HS-5 (cell line): ENCODE measurements at regions not wholly inside any gene's neighbourhood (a gene's known extent, or its start where the extent isn't known, plus 50 kb on each side); places are given as distances from the start of the nearest gene placed in this dataset.
"Not testable (repeated sequence)": the region's sequence is repeated elsewhere in the genome, so short reads cannot be mapped to it uniquely, and the experiment has no call there.

Experiments
- DNase-seq: peaks from one replicate; pipeline ENCODE4 v3.0.0-alpha.2; 2012; ENCODE audit warnings: low read depth

- peak; percentile 28 for DNase-seq
Observed at GRCh38 chr17:30731210-30732132, 93.0 kb downstream of the CRLF3 start.

GRCh38 chr17:30730837-30731209 lies 93.7 kb downstream of the CRLF3 start:
- not testable (repeated sequence) for DNase-seq

- DNase-seq = not testable (repeated sequence)
Observed at GRCh38 chr17:30730171-30730836, 94.2 kb downstream of the CRLF3 start.

GRCh38 chr17:30729471-30730170 lies 94.9 kb downstream of the CRLF3 start:
- not testable (repeated sequence) for DNase-seq

- DNase-seq = not testable (repeated sequence)
Observed at GRCh38 chr17:30727517-30727916, 97.0 kb downstream of the CRLF3 start.

- not testable (repeated sequence) for DNase-seq
Observed at GRCh38 chr17:30726734-30727133, 97.8 kb downstream of the CRLF3 start.

GRCh38 chr17:30726310-30726709 lies 98.2 kb downstream of the CRLF3 start:
- DNase-seq = not testable (repeated sequence)

- DNase-seq = not testable (repeated sequence)
Observed at GRCh38 chr17:30724034-30724650, 100.3 kb downstream of the CRLF3 start.

GRCh38 chr17:30722114-30722780 lies 102.2 kb downstream of the CRLF3 start:
- DNase-seq = not testable (repeated sequence)

GRCh38 chr17:30720971-30721370 lies 103.5 kb downstream of the CRLF3 start:
- not testable (repeated sequence) for DNase-seq

- DNase-seq = no peak
Observed at GRCh38 chr17:30720013-30720471, 104.5 kb downstream of the CRLF3 start.

GRCh38 chr17:30719131-30719973 lies 105.1 kb downstream of the CRLF3 start:
- DNase-seq = peak; percentile 10

- DNase-seq = not testable (repeated sequence)
Observed at GRCh38 chr17:30718691-30719090, 105.8 kb downstream of the CRLF3 start.

GRCh38 chr17:30718099-30718447 lies 106.4 kb downstream of the CRLF3 start:
- not testable (repeated sequence) for DNase-seq

- DNase-seq = no peak
Observed at GRCh38 chr17:30717291-30718098, 107.0 kb downstream of the CRLF3 start.

GRCh38 chr17:30716461-30717290 lies 107.8 kb downstream of the CRLF3 start:
- no peak for DNase-seq

- DNase-seq = not testable (repeated sequence)
Observed at GRCh38 chr17:30714825-30715622, 109.5 kb downstream of the CRLF3 start.

GRCh38 chr17:30713805-30714204 lies 110.7 kb downstream of the CRLF3 start:
- not testable (repeated sequence) for DNase-seq
